ENCODE measurements at regions not wholly inside any gene's neighbourhood (a gene's known extent, or its start where the extent isn't known, plus 50 kb on each side); places are given as distances from the start of the nearest gene placed in this dataset.

GRCh38 chr7:131094685-131095084 lies 233.0 kb upstream of the MKLN1 start:
- peak in 1 of 2 donors; percentile 34 for DNase-seq

GRCh38 chr7:131095346-131095745 lies 232.3 kb upstream of the MKLN1 start:
- DNase-seq: peak in 1 of 2 donors; percentile 7

- DNase-seq: peak in 1 of 2 donors; percentile 13
These were observed 231.3 kb upstream of the MKLN1 start for GRCh38 chr7:131096267-131096927.

GRCh38 chr7:131097662-131098376 lies 229.9 kb upstream of the MKLN1 start:
- DNase-seq: peak in 1 of 2 donors; percentile 22

- DNase-seq: peak in 1 of 2 donors; percentile 7
These were observed 229.1 kb upstream of the MKLN1 start for GRCh38 chr7:131098527-131098926.

- DNase-seq: peak; percentile 41 to 77
These were observed 227.2 kb upstream of the MKLN1 start for GRCh38 chr7:131100357-131101054.

- DNase-seq: peak in 1 of 2 donors; percentile 19
These were observed 223.7 kb upstream of the MKLN1 start for GRCh38 chr7:131103997-131104396.

GRCh38 chr7:131104596-131105293 lies 222.9 kb upstream of the MKLN1 start:
- DNase-seq: peak in 1 of 2 donors; percentile 34

GRCh38 chr7:131105294-131105798 lies 222.3 kb upstream of the MKLN1 start:
- DNase-seq: no peak

GRCh38 chr7:131105799-131106680 lies 221.6 kb upstream of the MKLN1 start:
- peak; percentile 88 to 92 for DNase-seq

GRCh38 chr7:131106681-131107336 lies 220.9 kb upstream of the MKLN1 start:
- DNase-seq: peak; percentile 62 to 64

GRCh38 chr7:131107337-131108211 lies 220.1 kb upstream of the MKLN1 start:
- DNase-seq: peak; percentile 87 to 88

- DNase-seq: peak; percentile 67 to 89
These were observed 219.3 kb upstream of the MKLN1 start for GRCh38 chr7:131108212-131108940.

GRCh38 chr7:131109011-131109758 lies 218.5 kb upstream of the MKLN1 start:
- DNase-seq: no peak

- DNase-seq: peak; percentile 79 to 82
These were observed 217.8 kb upstream of the MKLN1 start for GRCh38 chr7:131109759-131110296.

GRCh38 chr7:131110297-131111080 lies 217.2 kb upstream of the MKLN1 start:
- no peak for DNase-seq

GRCh38 chr7:131111081-131111576 lies 216.5 kb upstream of the MKLN1 start:
- peak; percentile 50 to 55 for DNase-seq
